ENCODE measurements at regions not wholly inside any gene's neighbourhood (a gene's known extent, or its start where the extent isn't known, plus 50 kb on each side); places are given as distances from the start of the nearest gene placed in this dataset.
"Not testable (repeated sequence)": the region's sequence is repeated elsewhere in the genome, so short reads cannot be mapped to it uniquely, and the experiment has no call there.

GRCh38 chr20:41699673-41700072, 81.5 kb upstream of the CHD6 start:
- not testable (repeated sequence) for H3K36me3 Mint-ChIP-seq; DNase-seq (ENCODE audit: low spot score); H3K9me3 Mint-ChIP-seq; H3K4me3 Mint-ChIP-seq; ATAC-seq; H3K4me1 Mint-ChIP-seq (ENCODE audit: low read depth in 2 of 2); H3K27ac Mint-ChIP-seq
- peaks cover 0 to 11% of the 10 kb centered on the region in 2 donors for H3K27me3 Mint-ChIP-seq

- Mint-ChIP-seq H3K27ac (no peak overlapping the region), H3K4me1 (ENCODE audit: low read depth in 2 of 2) (peaks cover 8 to 11% of the 10 kb centered on the region in 2 donors), H3K4me3 (no peak overlapping the region), H3K36me3 (peaks cover 4% of the 10 kb centered on the region), H3K27me3 (peaks cover 0 to 8% of the 10 kb centered on the region in 2 donors), H3K9me3 (peaks cover 4% of the 10 kb centered on the region)
- DNase-seq (ENCODE audit: low spot score) (no peak), ATAC-seq (no peak)
These were observed 79.8 kb upstream of the CHD6 start for GRCh38 chr20:41697861-41698559.

DNA sequence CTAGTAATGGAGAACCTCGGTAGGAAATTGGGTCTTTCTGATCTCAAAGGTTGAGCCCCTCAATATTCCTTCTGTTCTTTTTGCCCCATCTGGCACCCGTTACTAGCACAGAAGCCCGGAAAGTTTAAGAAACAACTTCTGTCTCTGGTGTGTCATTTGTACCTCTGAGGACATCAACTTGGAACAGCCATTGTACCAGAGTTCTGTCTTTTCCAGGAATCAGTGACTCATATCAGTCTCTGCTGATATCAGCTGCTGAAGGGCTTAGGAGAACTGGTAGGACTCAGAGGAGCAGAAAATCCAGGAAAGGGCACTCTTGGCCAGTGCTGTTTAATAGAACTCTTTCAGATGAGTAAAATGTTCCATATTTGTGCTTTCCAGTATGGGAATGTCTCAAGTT, 78.3 kb upstream of the CHD6 start:
- H3K27ac Mint-ChIP-seq, result no peak overlapping the region
- H3K9me3 Mint-ChIP-seq, result peaks cover 4% of the 10 kb centered on the region
- no peak overlapping the region for H3K4me3 Mint-ChIP-seq
- no peak for ATAC-seq
- peaks cover 14 to 19% of the 10 kb centered on the region in 2 donors for H3K4me1 Mint-ChIP-seq (ENCODE audit: low read depth in 2 of 2)
- peaks cover 0 to 8% of the 10 kb centered on the region in 2 donors for H3K27me3 Mint-ChIP-seq
- H3K36me3 Mint-ChIP-seq, result peaks cover 4% of the 10 kb centered on the region
- DNase-seq (ENCODE audit: low spot score), result no peak

DNA sequence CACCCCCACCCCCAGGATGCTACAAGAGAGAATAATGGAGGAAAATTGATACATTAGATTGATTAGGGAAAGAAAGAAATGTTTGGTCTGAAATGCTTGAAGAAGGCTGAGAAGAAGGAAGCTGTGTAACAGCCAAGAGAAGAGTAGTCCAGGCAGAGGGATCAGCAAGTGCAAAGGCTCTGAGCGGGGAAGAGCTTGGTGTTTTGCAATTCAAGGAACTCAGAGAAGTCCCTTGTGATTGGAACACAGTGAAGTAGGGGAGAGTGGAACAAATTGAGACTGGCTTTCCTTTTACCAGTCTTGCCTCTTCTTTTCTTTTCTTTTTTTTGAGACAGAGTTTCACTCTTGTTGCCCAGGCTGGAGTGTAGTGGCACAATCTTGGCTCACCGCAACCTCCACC, 76.6 kb upstream of the CHD6 start:
- Mint-ChIP-seq H3K9me3 (peaks cover 4% of the 10 kb centered on the region), H3K27ac (no peak overlapping the region), H3K4me1 (ENCODE audit: low read depth in 2 of 2) (peaks cover 14 to 19% of the 10 kb centered on the region in 2 donors), H3K36me3 (peaks cover 4% of the 10 kb centered on the region), H3K4me3 (no peak overlapping the region), H3K27me3 (peaks cover 0 to 8% of the 10 kb centered on the region in 2 donors)
- no peak for ATAC-seq
- no peak for DNase-seq (ENCODE audit: low spot score)

GRCh38 chr20:41693136-41693979, 75.2 kb upstream of the CHD6 start:
- Mint-ChIP-seq H3K36me3 (peaks cover 4% of the 10 kb centered on the region), H3K4me1 (ENCODE audit: low read depth in 2 of 2) (peaks cover 14 to 19% of the 10 kb centered on the region in 2 donors), H3K4me3 (peak overlapping the region; percentile 97), H3K27me3 (peaks cover 0 to 8% of the 10 kb centered on the region in 2 donors), H3K27ac (peak overlapping the region; percentile 83 to 93), H3K9me3 (peaks cover 4% of the 10 kb centered on the region)
- DNase-seq (ENCODE audit: low spot score) (peak; percentile 84), ATAC-seq (peak; percentile 95 to 96)

GRCh38 chr20:41692479-41693135, 74.4 kb upstream of the CHD6 start:
- H3K27ac Mint-ChIP-seq, result peak overlapping the region; percentile 83 to 93
- H3K4me1 Mint-ChIP-seq (ENCODE audit: low read depth in 2 of 2), result peaks cover 12 to 17% of the 10 kb centered on the region in 2 donors
- peaks cover 0 to 6% of the 10 kb centered on the region in 2 donors for H3K27me3 Mint-ChIP-seq
- ATAC-seq (peak; percentile 68 to 73), DNase-seq (ENCODE audit: low spot score) (peak; percentile 76)
- peaks cover 4% of the 10 kb centered on the region for H3K9me3 Mint-ChIP-seq
- H3K4me3 Mint-ChIP-seq, result peak overlapping the region; percentile 97
- peaks cover 4% of the 10 kb centered on the region for H3K36me3 Mint-ChIP-seq

- DNase-seq (ENCODE audit: low spot score) (no peak), ATAC-seq (no peak)
- Mint-ChIP-seq H3K27ac (no peak overlapping the region), H3K36me3 (peaks cover 4% of the 10 kb centered on the region), H3K4me3 (no peak overlapping the region), H3K9me3 (peaks cover 4% of the 10 kb centered on the region), H3K27me3 (peaks cover 11 to 14% of the 10 kb centered on the region in 2 donors), H3K4me1 (ENCODE audit: low read depth in 2 of 2) (peaks cover 11 to 15% of the 10 kb centered on the region in 2 donors)
These were observed 73.3 kb upstream of the CHD6 start for GRCh38 chr20:41691443-41691842.

DNA sequence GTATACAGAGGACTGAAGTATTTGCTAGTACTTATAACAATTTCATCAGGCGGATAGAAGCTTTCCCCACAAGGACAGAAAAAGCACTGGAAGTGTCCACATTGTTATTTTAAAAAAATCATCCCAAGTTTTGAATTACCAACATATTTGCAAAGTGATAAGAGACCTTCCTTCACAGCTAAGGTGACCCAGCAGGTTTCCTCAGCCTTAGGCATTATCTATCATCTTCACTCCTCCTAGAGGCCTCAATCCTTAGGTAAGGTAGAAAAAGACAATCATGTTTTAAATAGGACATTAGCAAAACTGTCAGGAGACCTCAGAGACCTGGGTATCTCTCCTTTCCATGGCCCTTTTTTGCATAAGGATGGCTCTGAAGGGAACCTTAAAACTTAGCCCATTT, 72.5 kb upstream of the CHD6 start:
- H3K9me3 Mint-ChIP-seq, result peaks cover 4% of the 10 kb centered on the region
- peaks cover 11 to 15% of the 10 kb centered on the region in 2 donors for H3K4me1 Mint-ChIP-seq (ENCODE audit: low read depth in 2 of 2)
- peaks cover 4% of the 10 kb centered on the region for H3K36me3 Mint-ChIP-seq
- DNase-seq (ENCODE audit: low spot score), result no peak
- ATAC-seq, result no peak
- peaks cover 15 to 19% of the 10 kb centered on the region in 2 donors for H3K27me3 Mint-ChIP-seq
- H3K4me3 Mint-ChIP-seq, result no peak overlapping the region
- no peak overlapping the region for H3K27ac Mint-ChIP-seq

DNA sequence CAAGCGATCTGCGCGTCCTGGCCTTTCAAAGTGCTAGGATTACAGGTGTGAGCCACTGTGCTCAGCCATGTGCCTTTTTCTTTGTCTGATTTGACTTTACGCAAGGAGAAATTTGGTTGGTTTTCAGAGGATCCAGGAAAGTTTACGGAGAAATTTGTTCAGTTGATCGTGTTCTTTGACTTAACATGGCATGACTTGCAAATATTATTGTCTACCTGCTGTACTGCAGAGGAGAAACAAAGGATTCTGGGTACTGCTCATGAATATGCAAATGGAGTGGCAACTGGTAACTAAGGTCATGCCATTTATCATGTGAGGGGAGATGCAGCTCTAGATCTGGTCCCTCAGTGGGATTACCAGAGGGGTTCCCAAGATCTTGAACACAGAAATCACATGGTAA, 68.8 kb upstream of the CHD6 start:
- no peak for ATAC-seq
- H3K27ac Mint-ChIP-seq, result no peak overlapping the region
- no peaks in the 10 kb centered on the region for H3K36me3 Mint-ChIP-seq
- H3K4me3 Mint-ChIP-seq, result no peak overlapping the region
- H3K9me3 Mint-ChIP-seq, result no peaks in the 10 kb centered on the region
- DNase-seq (ENCODE audit: low spot score), result no peak
- H3K4me1 Mint-ChIP-seq (ENCODE audit: low read depth in 2 of 2), result peaks cover 0 to under 1% of the 10 kb centered on the region in 2 donors
- H3K27me3 Mint-ChIP-seq, result peaks cover 16 to 22% of the 10 kb centered on the region in 2 donors

GRCh38 chr20:41685145-41685544, 67.0 kb upstream of the CHD6 start:
- not testable (repeated sequence) for H3K36me3 Mint-ChIP-seq; H3K9me3 Mint-ChIP-seq; DNase-seq (ENCODE audit: low spot score); ATAC-seq; H3K4me3 Mint-ChIP-seq; H3K4me1 Mint-ChIP-seq (ENCODE audit: low read depth in 2 of 2); H3K27ac Mint-ChIP-seq
- peaks cover 16 to 22% of the 10 kb centered on the region in 2 donors for H3K27me3 Mint-ChIP-seq

DNA sequence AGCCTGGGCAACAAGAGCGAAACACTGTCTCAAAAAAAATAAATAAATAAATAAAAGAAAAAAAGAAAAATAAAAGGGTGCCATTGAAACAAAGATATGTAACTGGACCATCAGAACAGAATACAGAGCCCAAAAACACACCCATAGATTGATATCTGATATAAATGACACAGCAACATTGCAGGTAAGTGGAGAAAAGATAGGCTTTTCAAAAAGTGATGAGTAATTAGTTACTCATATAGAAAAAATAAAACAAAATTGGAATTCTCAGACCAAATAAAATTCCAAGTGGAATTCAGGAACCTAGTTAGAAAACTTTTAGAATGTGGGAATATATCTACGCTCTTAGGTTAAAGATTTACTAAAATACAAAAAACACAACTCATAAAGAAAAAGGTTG, 60.6 kb upstream of the CHD6 start:
- Mint-ChIP-seq H3K9me3 (no peaks in the 10 kb centered on the region), H3K4me1 (ENCODE audit: low read depth in 2 of 2) (no peaks in the 10 kb centered on the region), H3K27ac (no peak overlapping the region), H3K27me3 (peaks cover 20 to 26% of the 10 kb centered on the region in 2 donors), H3K4me3 (no peak overlapping the region), H3K36me3 (no peaks in the 10 kb centered on the region)
- ATAC-seq (no peak), DNase-seq (ENCODE audit: low spot score) (no peak)

DNA sequence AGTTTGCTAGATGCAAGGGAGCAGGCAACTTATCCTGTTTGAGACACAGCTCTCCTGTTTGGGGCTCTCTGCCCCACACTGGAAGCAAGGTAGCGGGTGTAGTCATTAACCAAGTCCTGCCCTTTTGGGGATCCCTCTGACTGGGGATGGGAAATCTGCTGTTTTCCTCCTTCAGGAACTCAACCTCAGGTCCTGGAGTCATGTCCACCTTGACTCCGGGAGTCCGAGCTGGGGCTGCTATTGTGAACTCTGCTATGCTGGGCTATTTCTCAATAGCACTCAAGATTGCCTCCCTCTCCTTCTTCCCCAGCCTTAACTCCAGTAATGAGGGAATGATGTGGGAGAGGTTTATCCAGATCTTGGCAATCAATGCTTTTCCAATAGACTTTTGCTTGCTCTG, 54.1 kb upstream of the CHD6 start:
- ATAC-seq (no peak), DNase-seq (ENCODE audit: low spot score) (no peak)
- Mint-ChIP-seq H3K4me3 (no peak overlapping the region), H3K9me3 (no peaks in the 10 kb centered on the region), H3K36me3 (no peaks in the 10 kb centered on the region), H3K4me1 (ENCODE audit: low read depth in 2 of 2) (no peaks in the 10 kb centered on the region), H3K27ac (no peak overlapping the region), H3K27me3 (peaks cover 49 to 57% of the 10 kb centered on the region in 2 donors)

DNA sequence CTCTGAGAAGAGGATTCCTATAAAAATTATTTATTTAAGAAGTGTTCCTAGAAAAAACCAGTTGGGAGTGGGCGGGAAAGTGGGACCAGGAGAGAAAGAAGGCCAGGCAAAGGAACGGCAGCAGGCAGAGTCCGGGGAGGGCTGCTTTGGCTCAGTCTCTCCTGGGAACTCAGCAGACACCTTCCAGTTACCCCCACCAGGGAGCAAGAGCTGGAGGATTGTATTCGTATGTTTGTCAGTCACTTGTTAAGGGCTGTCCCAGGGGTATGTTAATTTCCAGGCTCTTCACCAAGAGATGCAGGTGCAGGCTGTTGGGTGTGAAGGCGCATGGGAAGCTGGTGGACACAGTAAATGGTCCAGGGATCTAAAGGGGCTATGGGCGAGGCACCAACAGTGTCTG, 53.0 kb upstream of the CHD6 start:
- Mint-ChIP-seq H3K9me3 (no peaks in the 10 kb centered on the region), H3K27ac (no peak overlapping the region), H3K36me3 (no peaks in the 10 kb centered on the region), H3K4me3 (no peak overlapping the region), H3K4me1 (ENCODE audit: low read depth in 2 of 2) (no peaks in the 10 kb centered on the region), H3K27me3 (peaks cover 47 to 50% of the 10 kb centered on the region in 2 donors)
- ATAC-seq (no peak), DNase-seq (ENCODE audit: low spot score) (no peak)

DNA sequence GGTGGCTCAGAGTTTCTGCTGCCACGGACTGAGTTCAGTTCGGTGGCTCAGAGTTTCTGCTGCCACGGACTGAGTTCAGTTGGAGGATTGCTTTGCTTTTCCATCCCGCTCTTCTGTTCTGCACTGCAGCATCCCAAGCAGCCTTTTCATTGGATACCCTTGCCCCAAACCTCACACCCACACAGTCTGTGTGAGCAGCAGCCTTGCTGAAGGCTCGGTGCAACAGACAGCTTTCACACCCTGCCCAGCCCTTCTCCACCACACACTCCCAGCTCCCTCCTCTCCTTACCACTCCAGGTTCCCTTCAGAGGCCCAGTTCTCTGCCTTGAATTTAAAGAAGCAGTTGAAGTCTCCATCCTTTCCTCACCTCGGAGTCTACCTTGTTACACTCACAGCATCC, 52.5 kb upstream of the CHD6 start:
- no peak for DNase-seq (ENCODE audit: low spot score)
- no peak overlapping the region for H3K4me3 Mint-ChIP-seq
- H3K36me3 Mint-ChIP-seq, result no peaks in the 10 kb centered on the region
- no peak overlapping the region for H3K27ac Mint-ChIP-seq
- no peaks in the 10 kb centered on the region for H3K4me1 Mint-ChIP-seq (ENCODE audit: low read depth in 2 of 2)
- H3K27me3 Mint-ChIP-seq, result peaks cover 44 to 46% of the 10 kb centered on the region in 2 donors
- ATAC-seq, result no peak
- H3K9me3 Mint-ChIP-seq, result no peaks in the 10 kb centered on the region
